Nephron (organoid): ENCODE measurements at regions not wholly inside any gene's neighbourhood (a gene's known extent, or its start where the extent isn't known, plus 50 kb on each side); places are given as distances from the start of the nearest gene placed in this dataset.

Experiments
- H3K27ac Mint-ChIP-seq, 3 experiments: 2 replicates each; pipeline ENCODE4 v1.8.0; 2020; ENCODE audit warnings: mixed read lengths in 3 of 3, mild to moderate bottlenecking in 2 of 3, moderate library complexity in 1 of 3
- H3K27me3 Mint-ChIP-seq: 2 replicates; pipeline ENCODE4 v1.8.0; 2021; ENCODE audit warnings: low read depth, mild to moderate bottlenecking, moderate library complexity, mixed read lengths
- H3K36me3 Mint-ChIP-seq: 2 replicates; pipeline ENCODE4 v1.8.0; 2020; ENCODE audit warnings: low read depth, mixed read lengths
- H3K4me1 Mint-ChIP-seq: 2 replicates; pipeline ENCODE4 v1.8.0; 2020; ENCODE audit warnings: mixed read lengths
- H3K4me3 Mint-ChIP-seq, 3 experiments: 2 replicates each; pipeline ENCODE4 v1.8.0; 2020; ENCODE audit warnings: mild to moderate bottlenecking in 3 of 3, mixed read lengths in 3 of 3, moderate library complexity in 2 of 3
- H3K9me3 Mint-ChIP-seq: 2 replicates; pipeline ENCODE4 v1.8.0; 2020; ENCODE audit warnings: mixed read lengths
- CTCF ChIP-seq, 3 experiments: fragments of 200-600 bp; sonication (generic); IDR thresholded peaks; one replicate each; pipeline ENCODE4 v1.5.0; 2021; ENCODE audit warnings: antibody characterized with exemption in 3 of 3; ENCODE audit not compliant: unreplicated experiment in 3 of 3

- no peak for TF ChIP-seq CTCF (IDR thresholded peaks at IDR 0.05; ENCODE audit: unreplicated experiment in 3 of 3)
- H3K27ac Mint-ChIP-seq, result no peak overlapping the region
- no peak overlapping the region for H3K4me3 Mint-ChIP-seq
- no peaks in the 10 kb centered on the region for H3K27me3 Mint-ChIP-seq
- peaks cover 11% of the 10 kb centered on the region for H3K4me1 Mint-ChIP-seq
- no peaks in the 10 kb centered on the region for H3K36me3 Mint-ChIP-seq
- H3K9me3 Mint-ChIP-seq, result no peaks in the 10 kb centered on the region
These were observed 214.3 kb upstream of the RSPO3 start for GRCh38 chr6:126904176-126904575.

- peaks cover 11% of the 10 kb centered on the region for H3K4me1 Mint-ChIP-seq
- H3K4me3 Mint-ChIP-seq, result no peak overlapping the region
- H3K36me3 Mint-ChIP-seq, result no peaks in the 10 kb centered on the region
- no peak for TF ChIP-seq CTCF (IDR thresholded peaks at IDR 0.05; ENCODE audit: unreplicated experiment in 3 of 3)
- no peaks in the 10 kb centered on the region for H3K27me3 Mint-ChIP-seq
- no peaks in the 10 kb centered on the region for H3K9me3 Mint-ChIP-seq
- H3K27ac Mint-ChIP-seq, result no peak overlapping the region
These were observed 212.6 kb upstream of the RSPO3 start for GRCh38 chr6:126905917-126906316.

- Mint-ChIP-seq H3K4me3 (no peak overlapping the region), H3K36me3 (no peaks in the 10 kb centered on the region), H3K4me1 (peaks cover 11% of the 10 kb centered on the region), H3K27me3 (no peaks in the 10 kb centered on the region), H3K27ac (no peak overlapping the region), H3K9me3 (peaks cover 2% of the 10 kb centered on the region)
- TF ChIP-seq CTCF (IDR thresholded peaks at IDR 0.05; ENCODE audit: unreplicated experiment in 3 of 3), result no peak
These were observed 211.2 kb upstream of the RSPO3 start for GRCh38 chr6:126907312-126907711.

- peaks cover 11% of the 10 kb centered on the region for H3K4me1 Mint-ChIP-seq
- TF ChIP-seq CTCF (IDR thresholded peaks at IDR 0.05; ENCODE audit: unreplicated experiment in 3 of 3), result no peak
- peaks cover 2% of the 10 kb centered on the region for H3K9me3 Mint-ChIP-seq
- H3K27me3 Mint-ChIP-seq, result no peaks in the 10 kb centered on the region
- H3K36me3 Mint-ChIP-seq, result no peaks in the 10 kb centered on the region
- H3K27ac Mint-ChIP-seq, result peak overlapping the region in 2 of 3 experiments; percentile 83 to 90
- no peak overlapping the region for H3K4me3 Mint-ChIP-seq
These were observed 210.5 kb upstream of the RSPO3 start for GRCh38 chr6:126907996-126908395.

- H3K27me3 Mint-ChIP-seq, result no peaks in the 10 kb centered on the region
- H3K9me3 Mint-ChIP-seq, result peaks cover 2% of the 10 kb centered on the region
- peaks cover 11% of the 10 kb centered on the region for H3K4me1 Mint-ChIP-seq
- H3K27ac Mint-ChIP-seq, result peak overlapping the region in 1 of 3 experiments; percentile 3
- H3K4me3 Mint-ChIP-seq, result no peak overlapping the region
- no peak for TF ChIP-seq CTCF (IDR thresholded peaks at IDR 0.05; ENCODE audit: unreplicated experiment in 3 of 3)
- H3K36me3 Mint-ChIP-seq, result no peaks in the 10 kb centered on the region
These were observed 209.0 kb upstream of the RSPO3 start for GRCh38 chr6:126909493-126909892.

GRCh38 chr6:126913651-126914050 lies 204.8 kb upstream of the RSPO3 start:
- no peak overlapping the region for H3K4me3 Mint-ChIP-seq
- H3K27me3 Mint-ChIP-seq, result no peaks in the 10 kb centered on the region
- no peaks in the 10 kb centered on the region for H3K36me3 Mint-ChIP-seq
- H3K9me3 Mint-ChIP-seq, result peaks cover 2% of the 10 kb centered on the region
- peaks cover 3% of the 10 kb centered on the region for H3K4me1 Mint-ChIP-seq
- TF ChIP-seq CTCF (IDR thresholded peaks at IDR 0.05; ENCODE audit: unreplicated experiment in 3 of 3), result no peak
- H3K27ac Mint-ChIP-seq, result no peak overlapping the region
